H1 (cell line): ENCODE measurements at regions not wholly inside any gene's neighbourhood (a gene's known extent, or its start where the extent isn't known, plus 50 kb on each side); places are given as distances from the start of the nearest gene placed in this dataset.

Experiments
- CTCF ChIA-PET: fragments of 300-600 bp; sonication (Branson Sonifier 250); formaldehyde crosslinking; loops from one replicate; lab custom pipeline; 2021; ENCODE audit not compliant: partially characterized antibody; lab: Charles Lee
- POLR2A ChIA-PET: fragments of 300-600 bp; sonication (Branson Sonifier 250); formaldehyde crosslinking; loops from one replicate; lab custom pipeline; 2021; ENCODE audit warnings: inconsistent platforms; ENCODE audit not compliant: partially characterized antibody; lab: Charles Lee
- DNase-seq, 2 experiments: peaks; one replicate each; pipeline versions ENCODE4 v3.0.0 to v3.0.0-alpha.2; 2010 to 2022; ENCODE audit warnings: low spot score in 2 of 2, low read depth in 1 of 2, mixed read lengths in 1 of 2
- FAIRE-seq: peaks from 2 replicates; lab custom pipeline; 2011; peaks lifted over from hg19 to GRCh38; lab: Jason Lieb, UNC
- H2AFZ ChIP-seq: 2 replicates; pipeline ENCODE4 v1.8.1; 2012; ENCODE audit warnings: low read length, inconsistent platforms
- H2AK5ac ChIP-seq: 2 replicates; pipeline ENCODE4 v1.6.1; 2013; ENCODE audit warnings: low read depth, low read length
- H2BK120ac ChIP-seq: replicated peaks from 2 replicates; pipeline ENCODE3; 2013; ENCODE audit warnings: low read depth, low read length, inconsistent platforms
- H2BK12ac ChIP-seq: 2 replicates; pipeline ENCODE4 v1.6.1; 2013; ENCODE audit warnings: low read depth, low read length
- H2BK15ac ChIP-seq: 2 replicates; pipeline ENCODE4 v1.6.1; 2013; ENCODE audit warnings: low read length
- H2BK20ac ChIP-seq: 2 replicates; pipeline ENCODE4 v1.6.1; 2013; ENCODE audit warnings: low read length
- H2BK5ac ChIP-seq: 2 replicates; pipeline ENCODE4 v1.6.1; 2013; ENCODE audit warnings: low read depth, low read length
- H3K14ac ChIP-seq: 2 replicates; pipeline ENCODE4 v1.6.1; 2013; ENCODE audit warnings: inconsistent platforms; ENCODE audit not compliant: insufficient read length
- H3K18ac ChIP-seq: 2 replicates; pipeline ENCODE4 v1.6.1; 2013; ENCODE audit warnings: low read length; ENCODE audit errors: extremely low read depth
- H3K23ac ChIP-seq: 2 replicates; pipeline ENCODE4 v1.6.1; 2013; ENCODE audit warnings: inconsistent platforms; ENCODE audit not compliant: insufficient read length
- H3K23me2 ChIP-seq: 2 replicates; pipeline ENCODE4 v1.6.1; 2013; ENCODE audit warnings: low read depth, low read length
- H3K27ac ChIP-seq: 2 replicates; pipeline ENCODE4 v1.6.1; 2011; ENCODE audit warnings: low read depth, low read length, inconsistent platforms
- H3K27me3 ChIP-seq, 4 experiments: replicated peaks in 1 of 4; 1 replicate in 1 of 4; 2 replicates in 3 of 4; pipeline versions ENCODE4 v1.6.1 to v1.8.1; 2011 to 2013; ENCODE audit warnings: low read length in 3 of 4, mild to moderate bottlenecking in 3 of 4, inconsistent platforms in 2 of 4, mixed read lengths in 2 of 4, moderate library complexity in 1 of 4; ENCODE audit not compliant: control insufficient read depth in 3 of 4, insufficient read depth in 3 of 4; ENCODE audit errors: extremely low read depth in 1 of 4
- H3K36me3 ChIP-seq, 4 experiments: 2 replicates each; pipeline versions ENCODE4 v1.6.1 to v1.8.1; 2011 to 2013; ENCODE audit warnings: mild to moderate bottlenecking in 4 of 4, low read length in 3 of 4, moderate library complexity in 2 of 4, control low read depth in 1 of 4, inconsistent platforms in 1 of 4; ENCODE audit not compliant: insufficient read depth in 4 of 4, control insufficient read depth in 2 of 4
- H3K4ac ChIP-seq: replicated peaks from 2 replicates; pipeline ENCODE3; 2013; ENCODE audit warnings: low read length, low read depth, mixed read lengths, inconsistent platforms; ENCODE audit not compliant: insufficient read length
- H3K4me1 ChIP-seq, 4 experiments: replicated peaks in 1 of 4; 1 replicate in 1 of 4; 2 replicates in 3 of 4; pipeline versions ENCODE4 v1.6.1 to v1.8.1; 2011 to 2013; ENCODE audit warnings: low read length in 3 of 4, inconsistent platforms in 2 of 4, mixed read lengths in 1 of 4; ENCODE audit not compliant: insufficient read depth in 4 of 4, control insufficient read depth in 3 of 4
- H3K4me2 ChIP-seq, 2 experiments: 2 replicates each; pipeline versions ENCODE4 v1.6.1 to v1.8.1; 2011 to 2013; ENCODE audit warnings: low read depth in 2 of 2, low read length in 2 of 2, control low read depth in 1 of 2, inconsistent platforms in 1 of 2, mild to moderate bottlenecking in 1 of 2; ENCODE audit not compliant: insufficient read depth in 1 of 2
- H3K4me3 ChIP-seq, 4 experiments: fragments of 200-600, 300-600 bp in 1 of 4; sonication (generic), shearing (Covaris generic), sonication (Bioruptor Twin) in 1 of 4; 2 replicates each; pipeline versions ENCODE4 v1.5.1 to v1.8.1; 2011 to 2016; ENCODE audit warnings: low read length in 4 of 4, low read depth in 3 of 4, control low read depth in 2 of 4, inconsistent platforms in 2 of 4, mild to moderate bottlenecking in 2 of 4, mixed read lengths in 1 of 4, moderate library complexity in 1 of 4; ENCODE audit not compliant: insufficient read depth in 2 of 4; ENCODE audit errors: extremely low read depth in 1 of 4
- H3K56ac ChIP-seq: replicated peaks from 2 replicates; pipeline ENCODE3; 2013; ENCODE audit warnings: low read depth, mild to moderate bottlenecking, mixed read lengths, low read length, inconsistent platforms; ENCODE audit not compliant: insufficient read length
- H3K79me1 ChIP-seq: 2 replicates; pipeline ENCODE4 v1.6.1; 2013; ENCODE audit warnings: low read depth, low read length, control low read depth
- H3K79me2 ChIP-seq, 2 experiments: 2 replicates each; pipeline versions ENCODE4 v1.6.1 to v1.8.1; 2012 to 2013; ENCODE audit warnings: low read length in 2 of 2, mild to moderate bottlenecking in 2 of 2, inconsistent platforms in 1 of 2; ENCODE audit not compliant: insufficient read depth in 2 of 2, control insufficient read depth in 1 of 2
- H3K9ac ChIP-seq, 4 experiments: replicated peaks in 1 of 4; 1 replicate in 1 of 4; 2 replicates in 3 of 4; pipeline versions ENCODE4 v1.6.1 to v1.8.1; 2011 to 2013; ENCODE audit warnings: low read depth in 3 of 4, low read length in 3 of 4, control low read depth in 2 of 4, mild to moderate bottlenecking in 2 of 4, moderate library complexity in 2 of 4, inconsistent platforms in 1 of 4; ENCODE audit errors: extremely low read depth in 1 of 4
- H3K9me3 ChIP-seq, 2 experiments: 2 replicates each; pipeline versions ENCODE4 v1.6.1 to v1.8.1; 2012 to 2013; ENCODE audit warnings: mild to moderate bottlenecking in 2 of 2, moderate library complexity in 2 of 2, control low read depth in 1 of 2, inconsistent platforms in 1 of 2, low read depth in 1 of 2, low read length in 1 of 2, mixed read lengths in 1 of 2; ENCODE audit not compliant: insufficient read depth in 2 of 2
- H4K20me1 ChIP-seq, 2 experiments: replicated peaks in 1 of 2; 2 replicates each; pipeline versions ENCODE3 to v1.8.1; 2011 to 2013; ENCODE audit warnings: inconsistent platforms in 2 of 2, low read length in 2 of 2, mild to moderate bottlenecking in 1 of 2; ENCODE audit not compliant: insufficient read depth in 2 of 2, control insufficient read depth in 1 of 2
- H4K5ac ChIP-seq: 2 replicates; pipeline ENCODE4 v1.6.1; 2013; ENCODE audit warnings: low read length, low read depth, mixed read lengths, inconsistent platforms; ENCODE audit not compliant: insufficient read length
- H4K8ac ChIP-seq: 2 replicates; pipeline ENCODE4 v1.8.0; 2013; ENCODE audit warnings: mild to moderate bottlenecking, moderate library complexity, low read length, inconsistent platforms; ENCODE audit not compliant: insufficient read depth; ENCODE audit errors: extremely low read depth
- H4K91ac ChIP-seq: replicated peaks from 2 replicates; pipeline ENCODE3; 2013; ENCODE audit warnings: low read length, mixed read lengths, inconsistent platforms; ENCODE audit not compliant: insufficient read length
- CTCF ChIP-seq, 3 experiments: IDR thresholded peaks; 1 replicate in 2 of 3; 2 replicates in 1 of 3; pipeline versions ENCODE4 v1.5.1 to v1.6.1; 2011; ENCODE audit warnings: low read length in 3 of 3, mild to moderate bottlenecking in 3 of 3, inconsistent platforms in 2 of 3, low read depth in 1 of 3, moderate library complexity in 1 of 3; ENCODE audit not compliant: insufficient read depth in 1 of 3; ENCODE audit errors: control extremely low read depth in 1 of 3
- RAD21 ChIP-seq, 2 experiments: IDR thresholded peaks in 1 of 2; conservative IDR thresholded peaks in 1 of 2; 2 replicates each; pipeline ENCODE4 v1.6.1; 2011; ENCODE audit warnings: low read depth in 2 of 2, low read length in 2 of 2, improper control_type of control experiment in 1 of 2, inconsistent platforms in 1 of 2, mild to moderate bottlenecking in 1 of 2, moderate library complexity in 1 of 2
- TAF1 ChIP-seq: IDR thresholded peaks from 2 replicates; pipeline ENCODE4 v1.6.1; 2011; ENCODE audit warnings: mild to moderate bottlenecking, low read depth, low read length
- WGBS, 2 experiments: shearing (Covaris generic) in 1 of 2; methylation state at CpG; one replicate each; pipeline versions ENCODE4 v1.1.6 to v1.1.7; 2013 to 2015; ENCODE audit warnings: low lambda C conversion rate in 2 of 2, mixed read lengths in 2 of 2, inconsistent platforms in 1 of 2, low coverage in 1 of 2, missing lambda C conversion rate in 1 of 2; ENCODE audit not compliant: insufficient replicate concordance in 2 of 2, insufficient coverage in 1 of 2, insufficient read length in 1 of 2; ENCODE audit errors: extremely low coverage in 1 of 2, missing lambda C conversion rate in 1 of 2; 5-methylcytosine and 5-hydroxymethylcytosine counted together

- H3K4me3 ChIP-seq = no peak overlapping the region
- H3K9me3 ChIP-seq = no peaks in the 10 kb centered on the region
- H3K9ac ChIP-seq = no peak overlapping the region
- H3K79me2 ChIP-seq = no peaks in the 10 kb centered on the region
- H3K36me3 ChIP-seq = no peaks in the 10 kb centered on the region
- H2AK5ac ChIP-seq = no peak overlapping the region
- H4K20me1 ChIP-seq = no peaks in the 10 kb centered on the region
- H3K14ac ChIP-seq = no peak overlapping the region
- no peaks in the 10 kb centered on the region for H3K23me2 ChIP-seq
- H2AFZ ChIP-seq = peak overlapping the region; percentile 37; the same call in 1 of the 2 replicates
- peaks cover 0 to 2% (median under 1%) of the 10 kb centered on the region in 4 experiments; a peak in 2 of 7 replicates for H3K4me1 ChIP-seq
- H3K27ac ChIP-seq = no peak overlapping the region
- TF ChIP-seq RAD21 (IDR thresholded peaks at IDR 0.05 in 1 of 2, conservative IDR thresholded peaks at IDR 0.05 in 1 of 2; ENCODE audit: low read depth in 2 of 2, low read length in 2 of 2) (peak; percentile 90), TAF1 (no peak), CTCF (IDR thresholded peaks at IDR 0.05; ENCODE audit: control extremely low read depth in 1 of 3, insufficient read depth in 1 of 3, low read depth in 1 of 3, low read length in 3 of 3) (peak in 2 of 3 experiments; percentile 54 to 56; a peak in 3 of 4 replicates)
- DNase-seq (no peak), FAIRE-seq (peak; percentile 66)
- H2BK5ac ChIP-seq = no peak overlapping the region
- H3K4ac ChIP-seq = no peak overlapping the region
- H4K91ac ChIP-seq = no peak overlapping the region
- no peak overlapping the region for H2BK20ac ChIP-seq
- no peak overlapping the region for H2BK12ac ChIP-seq
- H3K56ac ChIP-seq = no peak overlapping the region
- 100% methylated on average over 1 of the region's 1 CpG; no CpG with 5 or more reads in 1 of the 2 experiments for whole genome bisulfite sequencing, 2 experiments
- H2BK120ac ChIP-seq = no peak overlapping the region
- no peaks in the 10 kb centered on the region for H3K79me1 ChIP-seq
- H3K18ac ChIP-seq = no peak overlapping the region
- ChIA-PET POLR2A (no interaction called here), CTCF (interaction anchor here (0.7 to 3.8 kb wide), 14 partner anchors 9 to 266 kb away, joined by 3 to 21 read pairs (median 4); no protein-coding TSS in a partner anchor)
- no peak overlapping the region for H4K8ac ChIP-seq
- no peak overlapping the region for H4K5ac ChIP-seq
- no peak overlapping the region for H3K4me2 ChIP-seq
- no peak overlapping the region for H3K23ac ChIP-seq
- H3K27me3 ChIP-seq = no peaks in the 10 kb centered on the region
- no peak overlapping the region for H2BK15ac ChIP-seq
These were observed 405.9 kb downstream of the TTLL7 start for GRCh38 chr1:83593073-83593472.
